GM19372 (cell line): ENCODE measurements at regions not wholly inside any gene's neighbourhood (a gene's known extent, or its start where the extent isn't known, plus 50 kb on each side); places are given as distances from the start of the nearest gene placed in this dataset.

ENCODE experiments used
- ATAC-seq: cut with Tn5 transposase; IDR thresholded peaks from one replicate; pipeline ENCODE4 v1.9.1; 2021; ENCODE audit warnings: mild to moderate bottlenecking, low read depth, moderate library complexity; ENCODE audit not compliant: unreplicated experiment

DNA sequence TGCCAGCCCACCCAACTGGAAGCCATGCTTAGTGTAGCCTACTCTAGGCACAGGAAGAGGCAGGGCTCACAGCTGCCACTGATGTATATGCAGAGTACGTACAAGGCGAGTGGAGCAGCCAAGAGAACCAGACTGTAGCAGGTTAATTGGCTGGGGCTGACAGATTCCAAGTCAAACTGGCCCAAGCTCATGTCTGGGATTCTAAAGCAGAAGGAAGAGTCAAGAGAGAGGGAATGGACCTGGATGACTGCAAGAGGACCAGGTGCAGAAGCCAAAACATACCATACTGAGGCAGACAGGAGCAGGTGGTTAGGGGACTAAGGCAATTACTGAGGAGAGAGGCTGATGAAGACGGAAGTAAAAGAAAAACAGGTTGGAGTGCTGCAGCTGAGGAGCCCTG lies 51.3 kb upstream of the LRRN2 start:
- no peak for ATAC-seq

DNA sequence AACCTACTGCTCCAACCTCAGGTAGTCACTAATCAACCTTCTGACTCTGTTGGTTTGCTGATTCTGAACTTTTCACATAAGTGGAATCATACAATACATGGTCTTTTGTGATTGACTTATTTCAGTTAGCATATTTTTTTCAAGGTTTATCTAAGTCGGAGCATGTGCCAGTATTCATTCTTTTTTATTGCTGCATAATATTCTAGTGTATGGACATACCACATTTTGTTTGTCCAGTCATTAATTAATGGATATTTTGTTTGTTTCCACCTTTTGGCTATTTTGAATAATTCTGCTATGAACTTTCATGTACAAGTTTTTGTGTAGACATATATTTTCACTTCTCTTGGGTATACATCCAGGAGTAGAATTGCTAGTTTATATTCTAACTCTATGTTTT lies 53.0 kb upstream of the LRRN2 start:
- ATAC-seq: no peak

DNA sequence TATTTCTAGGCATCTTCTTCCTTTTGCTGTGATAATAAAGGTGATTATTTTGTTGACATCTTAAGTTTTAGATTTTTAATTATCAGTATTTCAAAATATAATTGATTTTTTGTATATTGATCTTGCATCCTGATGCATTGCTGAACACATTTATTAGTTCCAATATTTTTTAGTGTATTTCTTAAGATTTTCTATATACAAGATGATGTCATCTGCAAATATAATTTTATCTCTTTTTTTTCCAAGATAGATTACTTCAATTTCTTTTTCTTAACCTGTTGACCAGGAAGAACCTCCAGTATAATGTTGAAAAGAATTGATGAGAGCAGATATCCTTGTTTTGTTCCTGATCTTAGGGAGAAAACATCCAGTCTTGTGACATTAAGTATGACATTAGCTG lies 54.8 kb upstream of the LRRN2 start:
- no peak for ATAC-seq

DNA sequence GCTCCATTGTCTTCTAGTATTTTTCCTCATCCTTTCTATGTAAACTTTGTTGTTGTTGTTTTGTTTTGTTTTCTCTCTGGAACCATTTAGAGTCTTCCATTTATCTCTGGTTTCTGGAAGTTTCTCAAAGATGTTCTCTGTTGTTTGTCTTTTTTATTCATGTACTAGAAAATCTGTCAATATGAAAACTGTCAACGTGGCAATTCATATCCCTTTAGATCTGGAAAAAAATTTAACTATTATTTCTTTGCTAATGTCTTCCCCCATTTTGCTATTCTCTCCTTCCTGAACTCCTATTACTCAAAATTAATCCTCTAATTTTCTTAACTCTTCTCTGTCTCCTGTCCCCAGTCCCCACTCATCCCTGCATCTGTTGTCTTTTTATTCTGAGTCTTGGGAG lies 55.9 kb upstream of the LRRN2 start:
- no peak for ATAC-seq

DNA sequence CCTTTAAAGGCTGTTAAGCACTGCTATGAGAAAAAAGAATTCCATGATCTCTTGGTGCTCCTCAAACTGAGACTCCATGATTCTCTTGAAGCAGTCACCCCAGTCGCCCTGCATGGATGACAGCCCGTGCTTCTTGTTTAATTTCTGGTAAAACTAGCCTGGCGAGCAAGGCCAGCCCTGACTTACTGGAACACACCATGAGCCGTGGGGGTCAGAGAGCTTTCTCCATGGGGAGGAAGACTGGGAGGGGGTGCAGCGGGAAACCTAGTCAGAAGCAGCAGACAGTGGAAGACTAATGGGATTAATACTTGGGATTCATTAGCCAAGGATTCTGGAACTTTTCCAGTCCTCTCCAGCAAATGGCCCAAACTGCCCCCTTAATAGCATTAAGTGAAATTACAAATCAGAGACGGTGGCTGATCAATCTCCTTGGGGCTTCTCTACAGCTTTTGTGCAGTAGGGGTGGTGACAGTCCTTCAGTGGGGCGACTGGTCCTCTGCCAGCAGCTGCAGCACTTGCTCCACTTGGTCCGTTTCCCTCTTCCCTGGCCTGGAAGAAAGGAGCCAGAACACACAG lies 57.2 kb upstream of the LRRN2 start:
- ATAC-seq: no peak

DNA sequence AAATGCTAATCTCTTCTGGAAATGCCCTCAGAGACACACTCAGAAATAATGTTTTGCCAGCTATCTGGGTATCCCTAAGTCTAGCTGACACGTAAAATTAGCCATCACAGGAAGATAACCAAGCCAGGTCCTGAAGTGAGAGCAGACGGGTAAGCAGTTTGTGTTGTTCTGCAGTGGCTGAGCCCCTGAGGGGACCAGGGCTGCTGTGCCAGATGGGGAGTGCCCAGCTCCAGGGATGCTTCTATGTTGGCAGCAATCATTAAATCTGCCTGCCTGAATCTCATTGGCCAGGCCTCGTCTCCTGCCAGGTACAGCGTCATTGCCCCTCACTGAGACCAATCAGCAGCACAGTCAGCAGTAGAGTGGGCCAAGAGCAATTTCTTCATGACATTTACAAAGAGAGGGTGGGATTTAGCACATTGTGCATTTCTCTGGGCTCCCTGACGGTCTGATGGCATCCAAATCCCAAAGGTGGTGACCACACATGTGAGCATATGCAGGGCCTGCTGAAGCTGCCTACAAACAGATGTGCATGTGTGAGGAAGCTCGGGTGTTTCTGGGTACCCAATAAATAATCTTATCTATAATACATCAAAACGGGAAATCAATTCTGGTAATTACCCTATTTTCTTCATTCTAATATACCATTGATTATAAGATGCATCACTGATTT lies 58.7 kb upstream of the LRRN2 start:
- no peak for ATAC-seq

DNA sequence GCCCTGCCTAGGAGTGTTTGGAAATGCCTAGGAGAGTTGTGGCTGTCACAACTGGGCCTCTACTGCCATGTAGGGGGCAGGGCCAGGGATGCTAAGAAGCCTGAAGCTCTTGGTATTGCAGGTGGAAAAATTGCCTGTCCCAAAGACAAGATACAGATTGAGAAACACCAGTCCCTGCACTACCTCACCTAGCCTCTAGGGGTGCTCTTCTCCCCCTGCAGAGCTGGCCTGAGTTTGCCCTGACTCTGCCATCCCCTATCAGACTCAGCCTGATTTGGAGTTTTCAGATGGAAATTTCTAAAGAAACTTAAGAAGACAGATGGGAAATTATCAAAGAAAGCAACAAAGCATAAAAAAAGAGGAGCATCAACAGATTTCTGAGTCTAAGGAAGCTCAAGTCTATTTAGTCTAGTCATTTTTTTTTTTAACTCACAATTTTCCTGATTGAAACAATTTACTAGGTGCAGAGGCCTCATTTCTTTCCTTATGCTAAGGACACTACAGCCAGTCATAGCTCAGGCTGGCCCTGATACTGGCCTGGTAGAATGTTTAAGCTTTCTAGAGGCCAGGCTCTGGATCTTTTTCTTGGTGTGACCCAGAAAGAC lies 61.4 kb upstream of the LRRN2 start:
- no peak for ATAC-seq

DNA sequence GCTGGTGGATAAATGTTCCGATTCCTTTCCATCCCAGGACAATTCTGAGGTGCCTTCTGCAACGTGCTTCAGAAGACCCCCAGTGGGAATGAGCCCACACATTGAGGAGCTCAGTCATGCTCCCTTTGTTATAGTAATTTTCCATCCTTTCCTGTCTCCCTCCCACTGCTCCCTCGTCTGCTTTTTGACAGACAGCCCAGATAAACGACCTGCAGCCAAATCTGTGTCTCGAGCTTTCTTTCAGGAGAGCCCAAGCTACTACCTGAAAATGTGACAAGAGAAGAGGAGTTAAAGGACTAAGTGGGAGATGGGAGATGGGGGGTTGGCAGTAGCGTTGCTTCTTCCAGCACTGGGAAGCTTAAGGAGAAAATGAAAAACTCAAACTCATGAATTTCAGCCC lies 65.9 kb upstream of the LRRN2 start:
- no peak for ATAC-seq

DNA sequence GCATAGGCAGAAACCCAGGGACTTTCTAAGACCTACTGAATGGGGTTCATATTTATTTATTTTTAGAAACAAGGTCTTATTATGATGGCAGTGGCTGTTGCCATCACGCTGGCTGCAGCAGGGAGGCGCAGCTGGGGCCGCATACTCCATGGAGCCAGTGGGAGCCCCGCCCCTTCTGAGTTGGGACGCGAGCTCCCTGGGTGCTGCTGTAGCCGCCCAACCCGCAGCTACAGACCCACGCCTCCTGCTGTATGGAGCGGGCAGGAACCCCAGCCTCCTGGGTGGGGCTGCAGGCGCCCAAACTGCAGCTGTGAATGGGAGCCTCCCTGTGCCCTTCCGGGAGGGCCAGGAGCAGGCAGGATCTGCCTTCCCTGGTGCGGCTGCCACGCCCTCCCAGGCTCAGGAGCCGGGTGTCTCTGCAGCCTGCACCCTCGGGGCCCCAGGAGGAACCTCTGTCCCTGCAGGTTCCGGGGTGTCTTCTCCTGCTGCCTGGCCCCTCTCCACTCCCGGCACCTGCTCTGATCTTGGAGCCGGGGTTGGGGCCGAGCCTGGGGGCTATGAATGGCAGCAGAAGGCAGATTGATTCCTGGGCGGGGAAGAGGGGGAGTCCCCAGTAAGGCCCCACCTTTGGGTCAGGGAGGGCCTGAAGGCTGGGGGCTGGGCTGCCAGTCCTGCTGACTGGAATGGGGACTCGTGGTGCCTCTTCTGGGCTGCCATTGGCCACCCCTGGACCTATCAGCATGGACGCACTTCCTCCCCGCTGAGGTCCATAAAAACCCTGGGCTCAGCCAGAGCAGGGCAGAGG lies 66.5 kb upstream of the LRRN2 start:
- no peak for ATAC-seq

DNA sequence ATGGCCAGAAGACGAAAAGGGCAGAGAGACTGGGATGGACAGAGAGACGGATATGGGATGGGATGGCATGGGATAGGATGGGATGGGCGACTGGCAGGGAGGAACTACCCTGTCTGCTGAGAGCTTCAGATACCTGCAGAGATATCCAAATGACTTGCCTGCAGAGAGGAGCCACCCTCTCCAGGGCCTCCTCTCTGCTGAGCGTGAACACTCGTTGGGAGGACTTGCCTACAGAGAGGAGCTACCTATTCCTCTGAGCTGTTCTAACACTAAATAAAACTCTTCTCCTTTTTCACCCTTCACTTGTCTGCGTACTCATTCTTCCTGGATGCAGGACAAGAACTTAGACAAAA lies 67.1 kb upstream of the LRRN2 start:
- no peak for ATAC-seq

DNA sequence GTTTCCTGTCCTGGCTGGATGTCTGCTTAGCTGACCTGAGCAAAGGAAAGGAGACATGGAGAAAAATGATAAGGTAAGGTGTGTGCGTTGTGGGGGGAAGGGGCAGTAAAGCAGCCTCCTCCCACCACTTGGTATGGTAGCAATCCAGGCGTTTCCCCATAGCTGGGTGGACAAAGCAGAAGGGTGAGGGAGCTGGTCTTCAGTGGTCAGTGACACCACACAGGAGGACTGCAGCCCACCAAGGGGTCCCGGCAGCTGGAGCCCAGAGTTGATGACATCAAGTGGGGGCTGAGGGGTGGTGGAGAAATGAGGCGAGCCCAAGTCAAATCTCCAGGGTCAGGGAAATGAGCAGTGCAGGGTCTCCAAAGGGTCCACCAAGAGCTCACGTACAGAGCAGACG lies 69.3 kb upstream of the LRRN2 start:
- ATAC-seq: no peak

DNA sequence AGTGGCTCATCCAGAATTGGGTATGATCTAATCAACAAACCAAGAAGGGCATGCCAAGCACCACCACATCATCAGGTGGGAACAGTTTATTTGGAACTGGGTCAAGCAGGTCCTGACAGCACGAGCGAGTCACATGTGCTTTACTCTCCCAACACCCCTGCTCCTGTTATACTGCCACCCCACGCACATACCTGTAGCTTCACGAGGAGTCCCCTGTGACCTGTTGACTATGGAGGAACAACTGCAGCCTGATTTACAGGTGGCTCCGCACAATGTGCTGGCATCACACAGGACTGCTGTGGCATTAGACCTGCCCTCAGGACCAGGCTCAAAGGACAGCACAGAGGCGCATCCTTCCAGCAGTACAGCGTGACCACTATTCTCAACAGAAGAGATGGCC lies 70.8 kb upstream of the LRRN2 start:
- ATAC-seq: no peak

DNA sequence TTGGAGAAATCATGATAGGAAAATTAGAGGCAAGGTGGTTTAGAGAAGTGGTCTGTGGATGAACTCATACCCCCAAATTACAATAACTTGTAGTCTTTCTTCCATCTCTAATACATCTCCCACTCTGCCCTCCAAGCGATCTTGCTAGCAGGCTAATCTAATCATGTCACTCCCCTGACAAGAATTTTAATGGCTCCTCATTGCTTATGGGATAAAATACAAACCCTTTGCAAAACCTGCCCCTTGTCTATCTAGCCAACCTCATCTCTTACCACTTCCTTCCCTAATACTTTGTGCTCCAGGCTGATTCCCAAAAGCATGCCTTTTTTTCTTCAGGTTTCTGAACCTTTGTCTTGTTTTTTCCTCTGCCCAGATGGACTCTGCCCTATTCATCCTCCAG lies 71.3 kb upstream of the LRRN2 start:
- no peak for ATAC-seq

DNA sequence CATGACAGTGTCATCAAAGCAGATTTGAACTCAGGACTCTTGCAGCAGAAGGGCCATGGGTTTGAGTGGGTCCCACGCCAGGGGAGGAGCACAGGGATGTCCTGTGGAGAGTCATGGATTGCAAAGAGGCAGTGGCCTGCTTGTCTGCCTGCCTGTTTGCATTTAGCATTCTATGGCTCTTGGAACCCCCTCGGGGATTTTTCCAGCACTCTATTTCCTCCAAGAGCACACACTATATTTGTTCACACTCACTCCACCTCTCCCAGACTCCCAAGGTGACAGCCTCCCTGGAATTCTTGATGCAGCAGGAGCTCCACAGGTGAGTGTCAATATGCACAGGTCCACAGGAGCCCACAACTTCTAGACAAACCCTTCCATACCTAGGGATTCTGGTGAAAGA lies 73.1 kb upstream of the LRRN2 start:
- no peak for ATAC-seq

DNA sequence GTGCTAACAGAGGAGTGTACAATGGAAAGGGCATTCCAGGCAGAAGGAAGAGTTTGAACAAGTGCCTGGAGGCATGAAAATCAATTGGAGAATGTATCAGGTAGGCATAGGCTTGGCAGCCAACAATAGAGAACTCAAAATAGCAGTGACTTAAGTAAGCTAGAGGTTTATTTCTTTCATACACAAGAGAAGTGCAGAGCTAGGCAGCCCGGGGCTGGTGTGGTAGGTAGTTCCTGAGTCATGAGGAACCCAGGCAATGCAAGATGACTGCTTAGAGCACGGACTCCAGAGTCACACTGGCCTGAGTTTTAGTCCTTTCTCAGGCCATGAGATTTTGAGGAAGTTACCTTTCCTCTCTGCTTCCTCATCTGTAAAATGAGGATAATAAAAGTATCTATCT lies 74.8 kb upstream of the LRRN2 start:
- ATAC-seq: no peak

DNA sequence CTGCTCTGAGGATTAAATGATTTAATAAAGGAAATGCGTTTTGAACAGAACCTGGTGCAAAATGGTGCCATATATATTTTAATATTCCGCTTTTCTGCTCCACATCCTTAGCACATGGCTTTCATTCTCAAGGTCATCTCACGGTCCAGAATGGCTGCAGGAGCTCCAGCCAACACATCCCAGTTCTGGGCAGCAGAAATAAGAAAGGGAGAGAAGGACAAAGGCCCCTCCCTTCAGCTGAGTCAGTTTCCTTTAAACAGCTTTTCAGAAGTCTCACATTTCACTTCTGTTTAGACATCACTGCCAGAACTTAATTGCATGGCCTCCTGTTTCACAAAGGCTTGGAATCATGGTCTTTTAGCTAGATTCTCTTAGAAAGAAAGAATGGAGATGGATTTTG lies 75.2 kb upstream of the LRRN2 start:
- no peak for ATAC-seq

DNA sequence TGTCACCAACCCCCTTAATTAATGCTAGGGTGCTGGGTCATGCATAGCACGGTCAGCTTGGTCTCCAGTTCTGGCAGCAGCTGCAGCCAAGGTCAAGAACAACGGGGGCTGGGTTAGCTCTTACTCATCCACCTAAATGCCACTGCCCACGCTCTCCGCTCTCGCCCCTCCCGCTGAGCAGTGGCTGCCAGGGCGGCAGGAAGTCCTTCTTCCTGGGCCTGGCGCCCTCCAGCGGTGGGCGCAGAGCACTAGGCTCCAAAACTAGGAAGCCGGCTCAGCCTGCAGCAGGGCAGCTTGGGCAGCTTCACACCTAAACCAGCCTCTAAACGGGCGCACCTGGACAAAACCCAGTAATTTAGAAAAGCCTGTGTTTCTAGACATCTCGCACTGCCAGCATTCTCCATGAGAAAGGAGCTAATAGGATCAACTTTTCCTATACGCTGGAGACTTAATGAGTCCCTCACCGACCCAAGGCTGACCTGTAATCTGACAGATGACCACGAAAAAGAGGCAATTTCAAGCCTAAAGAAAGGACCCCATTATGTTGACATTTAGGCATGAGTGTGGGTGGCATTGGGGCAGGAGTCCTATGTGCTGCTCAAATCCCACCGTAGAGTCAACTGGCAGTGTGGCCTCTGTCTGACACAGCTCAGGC lies 78.4 kb upstream of the LRRN2 start:
- no peak for ATAC-seq

DNA sequence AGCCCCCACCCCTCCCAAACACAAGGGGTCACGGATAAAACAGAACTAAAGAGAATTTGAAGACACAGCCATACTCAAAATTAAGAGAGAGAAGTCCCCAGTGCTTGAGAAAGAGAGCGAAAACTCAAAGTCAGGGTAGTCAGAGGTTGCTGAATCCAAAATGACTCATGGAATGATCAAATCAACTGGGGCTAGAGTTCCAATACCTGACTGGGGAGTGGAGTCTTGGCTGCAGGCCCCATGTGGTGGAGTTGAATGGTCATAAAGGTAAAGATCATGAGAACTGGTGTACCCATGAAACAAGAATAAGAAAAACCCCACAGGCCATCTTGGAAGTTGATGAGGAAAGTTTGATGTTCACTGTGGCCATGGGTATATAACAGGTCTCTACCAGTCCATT lies 84.5 kb upstream of the LRRN2 start:
- no peak for ATAC-seq

DNA sequence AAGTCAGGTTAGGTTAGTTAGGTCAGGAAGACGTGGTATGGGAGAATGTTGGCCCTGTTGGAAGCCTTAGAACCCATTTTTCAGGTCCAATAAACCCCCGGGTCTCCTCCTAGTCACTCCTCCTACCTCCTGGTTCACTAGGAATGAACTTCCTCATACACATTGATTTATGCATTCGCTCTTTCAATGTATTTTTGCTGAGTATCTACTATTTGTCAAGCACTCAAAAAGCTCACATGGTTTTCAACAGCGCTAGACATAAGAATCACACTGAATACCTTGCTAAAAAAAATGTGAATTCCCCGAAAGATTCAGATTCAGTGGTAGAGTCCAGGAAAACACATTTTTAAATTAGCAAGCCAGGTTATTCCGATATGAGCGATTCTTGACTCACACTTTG lies 85.8 kb upstream of the LRRN2 start:
- ATAC-seq: no peak

DNA sequence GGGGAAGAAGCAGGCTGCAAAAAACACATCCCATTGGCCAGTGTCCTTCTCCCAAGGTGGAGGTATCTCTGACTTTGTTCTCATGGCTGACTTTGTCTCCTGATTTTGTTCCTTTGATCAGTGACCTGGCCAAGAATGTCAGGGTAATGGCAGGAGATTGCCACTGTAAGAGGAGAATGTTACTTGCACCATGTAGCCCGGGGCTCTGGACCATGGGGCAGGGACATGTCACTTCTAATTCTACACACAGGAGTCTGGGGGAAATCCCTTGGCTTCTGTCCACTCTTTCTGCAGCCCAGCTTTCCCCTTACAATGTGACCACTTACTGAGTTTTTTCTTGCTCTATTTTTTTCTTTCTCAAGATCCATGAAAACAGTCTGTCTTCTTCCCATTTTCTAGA lies 87.7 kb upstream of the LRRN2 start:
- no peak for ATAC-seq

DNA sequence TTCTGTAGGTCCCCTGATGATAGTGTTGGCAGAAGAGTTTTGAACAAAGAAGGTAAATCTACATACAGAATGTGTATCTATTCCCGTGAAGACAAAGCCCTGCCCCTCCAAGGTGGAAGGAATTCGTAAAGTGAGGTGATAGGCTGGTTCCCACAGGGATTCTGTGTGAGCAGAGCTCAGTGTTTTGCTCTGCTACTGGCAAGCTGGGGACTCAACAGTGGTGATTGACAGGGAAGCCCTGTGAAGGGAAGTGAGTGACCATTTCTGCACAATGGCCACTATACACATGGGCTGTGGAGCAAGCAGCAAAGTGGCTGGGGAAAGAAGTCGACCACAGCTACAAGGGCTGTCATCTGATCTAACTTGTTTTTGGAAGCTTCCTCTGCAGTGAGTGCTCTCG lies 90.0 kb upstream of the LRRN2 start:
- ATAC-seq: no peak
